ENCODE measurements at regions not wholly inside any gene's neighbourhood (a gene's known extent, or its start where the extent isn't known, plus 50 kb on each side); places are given as distances from the start of the nearest gene placed in this dataset.

- Histone ChIP-seq H3K4me2 (ENCODE audit: extremely low read depth, insufficient read depth, low read length) (no peak overlapping the region), H3K27ac (ENCODE audit: insufficient read depth, low read length) (no peak overlapping the region), H3K4me1 (ENCODE audit: control insufficient read depth, extremely low read depth, insufficient read depth, low read length) (no peaks in the 10 kb centered on the region), H3K79me2 (ENCODE audit: control insufficient read depth, insufficient read depth, low read length) (no peaks in the 10 kb centered on the region), H3K9me3 (ENCODE audit: control insufficient read depth, insufficient read depth, low read depth, low read length) (no peaks in the 10 kb centered on the region), H3K4me3 (replicated peaks in 1 of 4; ENCODE audit: control extremely low read depth in 1 of 4, insufficient read depth in 1 of 4, low read depth in 3 of 4, low read length in 4 of 4) (no peak overlapping the region), H3K9ac (ENCODE audit: insufficient read depth, low read length) (no peak overlapping the region), H4K20me1 (ENCODE audit: control insufficient read depth, extremely low read depth, insufficient read depth, low read length) (no peaks in the 10 kb centered on the region), H3K27me3 (ENCODE audit: control insufficient read depth, insufficient read depth, low read length) (no peaks in the 10 kb centered on the region), H3K36me3 (ENCODE audit: control insufficient read depth, insufficient read depth, low read length) (no peaks in the 10 kb centered on the region), H2AFZ (ENCODE audit: low read length) (no peak overlapping the region)
- no peak for DNase-seq (ENCODE audit: low read depth in 2 of 2)
- no peak for TF ChIP-seq CTCF (conservative IDR thresholded peaks at IDR 0.05 in 1 of 2, IDR thresholded peaks at IDR 0.05 in 1 of 2; ENCODE audit: low read depth in 1 of 2, low read length in 2 of 2)
- TF ChIP-seq EZH2 (IDR thresholded peaks at IDR 0.05; ENCODE audit: low read length, missing control alignments), result no peak
Observed at GRCh38 chr15:24861014-24861690, 93.6 kb upstream of the SNRPN start.

GRCh38 chr15:24862726-24863521 is 91.9 kb upstream of the SNRPN start:
- H2AFZ ChIP-seq (ENCODE audit: low read length), result no peak overlapping the region
- H3K4me3 ChIP-seq (replicated peaks in 1 of 4; ENCODE audit: control extremely low read depth in 1 of 4, insufficient read depth in 1 of 4, low read depth in 3 of 4, low read length in 4 of 4), result no peak overlapping the region
- peak in 1 of 2 donors; percentile 54 for DNase-seq (ENCODE audit: low read depth in 2 of 2)
- H3K79me2 ChIP-seq (ENCODE audit: control insufficient read depth, insufficient read depth, low read length), result no peaks in the 10 kb centered on the region
- no peaks in the 10 kb centered on the region for H4K20me1 ChIP-seq (ENCODE audit: control insufficient read depth, extremely low read depth, insufficient read depth, low read length)
- H3K27ac ChIP-seq (ENCODE audit: insufficient read depth, low read length), result no peak overlapping the region
- no peaks in the 10 kb centered on the region for H3K4me1 ChIP-seq (ENCODE audit: control insufficient read depth, extremely low read depth, insufficient read depth, low read length)
- H3K4me2 ChIP-seq (ENCODE audit: extremely low read depth, insufficient read depth, low read length), result no peak overlapping the region
- TF ChIP-seq EZH2 (IDR thresholded peaks at IDR 0.05; ENCODE audit: low read length, missing control alignments), result no peak
- TF ChIP-seq CTCF (conservative IDR thresholded peaks at IDR 0.05 in 1 of 2, IDR thresholded peaks at IDR 0.05 in 1 of 2; ENCODE audit: low read depth in 1 of 2, low read length in 2 of 2), result no peak
- H3K27me3 ChIP-seq (ENCODE audit: control insufficient read depth, insufficient read depth, low read length), result no peaks in the 10 kb centered on the region
- no peaks in the 10 kb centered on the region for H3K36me3 ChIP-seq (ENCODE audit: control insufficient read depth, insufficient read depth, low read length)
- H3K9me3 ChIP-seq (ENCODE audit: control insufficient read depth, insufficient read depth, low read depth, low read length), result no peaks in the 10 kb centered on the region
- no peak overlapping the region for H3K9ac ChIP-seq (ENCODE audit: insufficient read depth, low read length)

- H3K27ac ChIP-seq (ENCODE audit: insufficient read depth, low read length), result no peak overlapping the region
- no peaks in the 10 kb centered on the region for H4K20me1 ChIP-seq (ENCODE audit: control insufficient read depth, extremely low read depth, insufficient read depth, low read length)
- H3K4me2 ChIP-seq (ENCODE audit: extremely low read depth, insufficient read depth, low read length), result no peak overlapping the region
- no peak overlapping the region for H3K4me3 ChIP-seq (replicated peaks in 1 of 4; ENCODE audit: control extremely low read depth in 1 of 4, insufficient read depth in 1 of 4, low read depth in 3 of 4, low read length in 4 of 4)
- no peaks in the 10 kb centered on the region for H3K4me1 ChIP-seq (ENCODE audit: control insufficient read depth, extremely low read depth, insufficient read depth, low read length)
- H2AFZ ChIP-seq (ENCODE audit: low read length), result no peak overlapping the region
- no peaks in the 10 kb centered on the region for H3K36me3 ChIP-seq (ENCODE audit: control insufficient read depth, insufficient read depth, low read length)
- H3K9ac ChIP-seq (ENCODE audit: insufficient read depth, low read length), result no peak overlapping the region
- no peaks in the 10 kb centered on the region for H3K27me3 ChIP-seq (ENCODE audit: control insufficient read depth, insufficient read depth, low read length)
- no peaks in the 10 kb centered on the region for H3K79me2 ChIP-seq (ENCODE audit: control insufficient read depth, insufficient read depth, low read length)
- no peak for DNase-seq (ENCODE audit: low read depth in 2 of 2)
- TF ChIP-seq EZH2 (IDR thresholded peaks at IDR 0.05; ENCODE audit: low read length, missing control alignments) (no peak), CTCF (conservative IDR thresholded peaks at IDR 0.05 in 1 of 2, IDR thresholded peaks at IDR 0.05 in 1 of 2; ENCODE audit: low read depth in 1 of 2, low read length in 2 of 2) (no peak)
- H3K9me3 ChIP-seq (ENCODE audit: control insufficient read depth, insufficient read depth, low read depth, low read length), result no peaks in the 10 kb centered on the region
Observed at GRCh38 chr15:24865303-24865702, 89.5 kb upstream of the SNRPN start.
